ENCODE measurements at regions not wholly inside any gene's neighbourhood (a gene's known extent, or its start where the extent isn't known, plus 50 kb on each side); places are given as distances from the start of the nearest gene placed in this dataset.

DNA sequence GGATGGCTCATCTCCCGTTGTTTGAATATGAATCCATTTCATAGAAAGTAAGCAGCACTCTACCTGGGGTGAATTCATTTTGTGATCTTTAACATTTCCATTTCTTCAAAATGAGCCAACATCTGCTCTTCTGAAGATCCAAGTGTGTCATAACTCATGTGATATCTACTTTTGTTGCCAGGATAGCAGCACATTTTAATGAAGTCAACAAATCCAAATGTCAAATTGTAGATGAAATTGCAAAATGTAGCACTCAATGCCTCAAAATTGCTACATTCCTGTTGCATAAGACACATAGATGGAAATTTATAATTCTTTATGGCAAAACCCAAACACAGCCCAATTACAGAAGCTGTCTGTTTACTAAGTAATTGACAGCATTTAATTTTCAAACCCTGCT, 360.7 kb downstream of the TMX3 start:
- no peak for DNase-seq (ENCODE audit: low spot score)

- no peak for DNase-seq (ENCODE audit: low spot score)
Observed at GRCh38 chr18:68342039-68342659, 372.8 kb downstream of the TMX3 start.

GRCh38 chr18:68340606-68341005, 374.3 kb downstream of the TMX3 start:
- DNase-seq (ENCODE audit: low spot score), result no peak

GRCh38 chr18:68330658-68331057, 384.2 kb downstream of the TMX3 start:
- no peak for DNase-seq (ENCODE audit: low spot score)

DNA sequence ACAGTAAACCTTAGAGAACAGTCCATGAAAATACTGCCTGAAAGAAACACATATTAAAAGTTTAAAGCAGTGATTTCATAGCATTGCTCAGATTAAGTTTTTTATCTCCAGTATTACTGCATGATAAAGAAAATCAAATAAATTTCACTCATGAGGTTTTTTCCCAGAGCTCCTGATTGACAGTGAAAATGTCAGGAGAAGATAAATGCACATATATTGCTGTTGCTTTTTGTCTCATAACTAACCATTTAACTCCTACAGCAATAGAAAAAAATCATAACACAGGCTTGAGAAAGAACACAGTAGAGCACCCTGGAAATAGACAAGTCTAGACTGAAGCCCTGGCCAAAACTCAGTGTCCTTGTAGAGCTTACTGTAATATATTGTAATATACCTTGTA, 391.0 kb downstream of the TMX3 start:
- DNase-seq (ENCODE audit: low spot score), result no peak

DNA sequence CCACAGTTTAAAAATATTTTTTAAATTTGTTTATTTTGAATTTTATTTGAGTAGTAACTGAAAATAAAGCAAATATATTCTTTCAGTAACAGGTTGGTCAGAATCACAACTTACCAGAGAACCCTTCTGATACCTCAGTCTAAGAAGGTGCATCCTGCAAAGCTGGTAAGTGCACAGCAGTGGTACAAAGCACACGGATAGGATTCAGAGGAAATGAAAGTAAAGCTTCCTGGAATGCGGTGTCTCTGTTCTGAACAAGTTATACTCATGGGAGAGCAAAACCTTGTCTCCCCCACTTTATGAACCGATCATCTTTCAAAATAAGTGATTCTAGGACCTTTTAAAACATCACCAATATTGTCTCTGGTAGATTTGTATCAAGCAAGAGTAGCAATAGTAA, 398.3 kb downstream of the TMX3 start:
- DNase-seq (ENCODE audit: low spot score), result peak; percentile 52

- peak; percentile 17 for DNase-seq (ENCODE audit: low spot score)
Observed at GRCh38 chr18:68314403-68314802, 400.5 kb downstream of the TMX3 start.

DNA sequence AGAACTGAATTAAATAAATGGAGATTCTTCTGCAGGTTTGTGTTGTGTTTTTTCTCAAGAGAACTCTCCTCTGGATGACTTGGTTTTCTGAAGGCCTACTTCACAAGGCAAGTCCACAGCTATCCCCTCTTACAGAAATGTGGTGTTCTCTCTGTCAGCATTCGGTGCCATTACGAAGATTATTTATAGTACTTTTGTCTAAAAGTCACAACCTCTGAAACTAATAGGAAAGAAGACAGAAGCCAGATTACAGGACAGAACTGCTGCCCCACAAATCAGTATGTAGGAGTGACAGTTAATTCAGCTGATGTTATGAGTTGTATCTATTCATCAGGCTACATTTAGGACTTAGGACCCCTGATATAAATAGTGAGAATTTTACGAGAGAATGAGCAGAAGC, 413.5 kb downstream of the TMX3 start:
- DNase-seq (ENCODE audit: low spot score), result no peak

GRCh38 chr18:68299906-68300305, 415.0 kb downstream of the TMX3 start:
- DNase-seq (ENCODE audit: low spot score), result no peak

DNA sequence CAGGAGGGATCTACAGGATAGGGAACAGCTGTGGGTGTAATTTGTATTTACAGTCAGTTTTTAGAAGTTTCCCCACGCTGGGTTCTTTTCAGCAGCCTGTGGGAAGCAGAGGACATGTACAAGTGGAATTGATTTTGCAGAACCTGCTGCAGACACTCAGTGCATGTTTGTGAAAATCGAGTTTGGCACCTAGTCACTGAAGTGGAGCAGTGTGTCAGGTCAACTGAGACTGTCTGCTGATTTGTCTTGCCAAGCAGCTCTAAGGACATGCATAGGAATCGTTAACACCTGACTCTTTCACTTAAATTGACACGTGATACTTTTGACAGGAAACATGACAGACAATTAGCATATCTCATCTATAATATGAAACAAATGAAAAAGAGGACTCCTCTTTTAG, 416.6 kb downstream of the TMX3 start:
- DNase-seq (ENCODE audit: low spot score), result no peak

GRCh38 chr18:68288408-68288807, 426.5 kb downstream of the TMX3 start:
- no peak for DNase-seq (ENCODE audit: low spot score)

GRCh38 chr18:68284236-68284780, 430.6 kb downstream of the TMX3 start:
- DNase-seq (ENCODE audit: low spot score), result no peak

GRCh38 chr18:68283834-68284233, 431.1 kb downstream of the TMX3 start:
- DNase-seq (ENCODE audit: low spot score), result no peak

GRCh38 chr18:68282232-68282631, 432.7 kb downstream of the TMX3 start:
- DNase-seq (ENCODE audit: low spot score), result no peak

- DNase-seq (ENCODE audit: low spot score), result peak; percentile 90
Observed at GRCh38 chr18:68275616-68276015, 439.3 kb downstream of the TMX3 start.

DNA sequence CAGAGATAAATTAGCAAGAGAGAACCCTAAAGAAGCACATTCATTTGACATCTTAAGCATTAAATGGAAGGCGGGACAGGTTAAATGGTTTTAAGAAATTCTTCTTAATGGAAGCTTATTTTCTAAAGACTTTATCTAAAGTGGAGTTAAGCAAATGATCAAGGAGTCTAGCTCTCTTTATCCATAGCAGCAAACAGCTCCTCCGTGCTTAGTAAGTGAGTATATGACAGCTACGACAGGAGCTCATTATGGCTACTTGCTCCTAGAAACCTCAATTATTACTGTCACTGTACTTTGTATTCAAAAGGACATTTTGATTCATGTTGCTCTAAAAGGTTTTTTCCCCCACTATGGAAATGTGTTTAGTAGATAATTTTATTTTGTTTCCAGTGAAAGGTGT, 444.9 kb downstream of the TMX3 start:
- DNase-seq (ENCODE audit: low spot score), result no peak

GRCh38 chr18:68267583-68267982, 447.3 kb downstream of the TMX3 start:
- DNase-seq (ENCODE audit: low spot score), result no peak

DNA sequence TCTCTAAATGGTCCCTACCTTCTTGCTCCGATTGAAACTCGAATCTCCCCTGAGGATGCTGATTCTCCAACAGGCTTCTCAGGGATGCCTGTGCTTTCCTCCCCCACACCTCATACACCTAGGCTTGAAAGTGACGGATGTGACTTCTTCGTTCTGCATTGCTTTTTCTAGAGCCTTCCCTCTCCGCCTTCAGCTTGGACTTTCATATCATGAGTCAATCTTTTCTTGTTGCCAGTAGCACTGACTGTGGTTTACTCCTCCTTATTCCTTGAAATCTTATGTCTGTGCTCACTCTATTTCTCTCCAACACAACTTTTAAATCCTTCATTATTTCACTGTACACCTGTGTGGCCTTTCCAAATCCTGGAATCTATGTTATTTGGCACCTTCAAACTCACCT, 451.4 kb downstream of the TMX3 start:
- DNase-seq (ENCODE audit: low spot score), result no peak

DNA sequence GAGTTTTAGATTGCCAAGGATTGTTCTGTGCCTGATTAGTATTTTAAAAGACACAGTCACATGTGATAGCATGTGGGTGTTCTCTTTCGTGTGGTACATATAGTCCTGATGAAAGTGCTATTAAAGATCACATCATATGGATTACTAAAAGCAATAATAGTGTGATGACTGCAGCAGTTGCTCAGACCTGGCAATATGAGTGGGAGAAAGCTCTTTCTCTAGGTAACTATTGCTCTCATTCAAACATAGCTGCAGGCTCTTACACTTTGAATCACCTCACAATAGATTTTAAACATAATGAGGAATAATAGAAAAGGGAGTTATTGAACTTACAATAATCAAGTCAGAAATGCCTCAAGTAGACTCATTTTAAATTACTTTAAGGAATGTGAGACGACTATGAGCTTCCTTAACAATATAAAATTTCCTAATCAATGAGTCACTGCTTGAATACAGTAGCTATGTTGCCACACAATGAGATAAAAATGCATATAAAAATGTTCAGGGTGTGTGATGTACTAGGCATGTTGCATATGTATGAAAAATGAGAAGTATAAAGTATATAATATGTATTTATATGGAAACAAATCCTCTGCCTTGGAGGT, 452.1 kb downstream of the TMX3 start:
- no peak for DNase-seq (ENCODE audit: low spot score)

- no peak for DNase-seq (ENCODE audit: low spot score)
Observed at GRCh38 chr18:68256418-68257067, 458.4 kb downstream of the TMX3 start.

GRCh38 chr18:68244786-68245185, 470.1 kb downstream of the TMX3 start:
- DNase-seq (ENCODE audit: low spot score), result no peak

DNA sequence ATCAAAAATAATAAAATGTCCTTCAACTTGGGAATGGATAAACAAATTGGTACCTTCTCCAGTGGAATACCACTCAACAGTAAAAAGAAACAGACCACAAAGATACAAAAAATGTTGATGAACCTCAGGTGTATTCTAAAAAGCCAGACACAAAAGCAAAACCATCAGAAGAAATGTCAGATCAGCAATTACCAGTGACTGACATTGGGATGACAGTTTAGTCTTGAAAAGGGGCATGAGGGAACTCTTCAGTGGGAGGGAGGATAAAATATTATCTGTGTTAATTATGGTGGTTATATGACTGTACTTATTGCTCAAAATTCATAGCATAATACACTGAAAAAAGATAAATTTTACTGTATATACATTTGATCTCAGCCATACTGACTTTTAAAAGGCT, 473.0 kb downstream of the TMX3 start:
- DNase-seq (ENCODE audit: low spot score), result no peak

DNA sequence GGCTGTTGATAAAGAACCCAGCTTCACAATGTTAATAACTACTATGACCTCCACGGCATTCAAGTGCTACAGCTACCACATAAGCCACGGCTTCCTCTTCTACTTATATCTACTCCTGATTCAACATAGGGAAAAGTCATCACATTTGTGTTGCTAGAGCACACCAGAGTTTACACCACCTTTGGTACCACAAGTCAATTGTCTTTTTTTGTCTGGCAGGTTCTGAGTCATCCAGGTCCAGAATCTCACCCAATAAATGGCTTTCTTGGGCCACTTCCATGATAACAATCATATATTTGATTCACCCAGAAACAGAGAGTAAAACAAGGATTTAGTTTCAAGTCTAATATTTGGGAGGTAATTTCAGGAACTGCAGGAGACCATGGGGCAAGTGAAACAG, 480.2 kb downstream of the TMX3 start:
- DNase-seq (ENCODE audit: low spot score), result no peak

Data from H4 (cell line).